ENCODE measurements at regions not wholly inside any gene's neighbourhood (a gene's known extent, or its start where the extent isn't known, plus 50 kb on each side); places are given as distances from the start of the nearest gene placed in this dataset.

- TF ChIP-seq POLR2A (IDR thresholded peaks at IDR 0.05) = no peak
- TF ChIP-seq CTCF (IDR thresholded peaks at IDR 0.05) = no peak
- TF ChIP-seq EP300 (IDR thresholded peaks at IDR 0.05) = no peak
These were observed 496.1 kb downstream of the RERGL start for GRCh38 chr12:17593715-17594406.
